ENCODE measurements at regions not wholly inside any gene's neighbourhood (a gene's known extent, or its start where the extent isn't known, plus 50 kb on each side); places are given as distances from the start of the nearest gene placed in this dataset.

- peak in 2 of 3 donors; percentile 84 to 90 for DNase-seq
- Histone ChIP-seq H3K27me3 (ENCODE audit: control insufficient read depth in 3 of 3, insufficient read depth in 3 of 3, low read length in 2 of 3) (no peaks in the 10 kb centered on the region), H3K27ac (ENCODE audit: low read depth in 1 of 2, low read length in 1 of 2) (peak overlapping the region in 1 of 2 donors; percentile 40), H3K36me3 (ENCODE audit: control insufficient read depth in 4 of 4, insufficient read depth in 4 of 4, low read length in 4 of 4) (no peaks in the 10 kb centered on the region), H3K9ac (ENCODE audit: insufficient read depth in 1 of 2, low read length in 2 of 2) (peak overlapping the region in 1 of 2 donors; percentile 17), H3K4me1 (ENCODE audit: control insufficient read depth in 5 of 5, insufficient read depth in 5 of 5, low read length in 5 of 5) (peaks cover 0 to 53% (median 21%) of the 10 kb centered on the region in 5 donors), H3K9me3 (ENCODE audit: control insufficient read depth in 4 of 4, insufficient read depth in 3 of 4, low read length in 3 of 4) (no peaks in the 10 kb centered on the region), H3K4me3 (no peak overlapping the region)
- no peak for ATAC-seq (ENCODE audit: insufficient read depth, low FRiP score)
- 16 to 25% methylated on average over 4 of the region's 4 CpGs for WGBS, 2 donors
- TF ChIP-seq CTCF (IDR thresholded peaks at IDR 0.05; ENCODE audit: control extremely low read depth, extremely low read depth) = no peak
These were observed 119.3 kb upstream of the ZNF608 start for GRCh38 chr5:124865603-124866354.

- H3K4me3 ChIP-seq = no peak overlapping the region
- TF ChIP-seq CTCF (IDR thresholded peaks at IDR 0.05; ENCODE audit: control extremely low read depth, extremely low read depth) = no peak
- 26 to 34% methylated on average over 12 of the region's 12 CpGs for WGBS, 2 donors
- no peaks in the 10 kb centered on the region for H3K36me3 ChIP-seq (ENCODE audit: control insufficient read depth in 4 of 4, insufficient read depth in 4 of 4, low read length in 4 of 4)
- H3K9ac ChIP-seq (ENCODE audit: insufficient read depth in 1 of 2, low read length in 2 of 2) = peak overlapping the region in 1 of 2 donors; percentile 17
- no peak for ATAC-seq (ENCODE audit: insufficient read depth, low FRiP score)
- H3K27ac ChIP-seq (ENCODE audit: low read depth in 1 of 2, low read length in 1 of 2) = peak overlapping the region in 1 of 2 donors; percentile 53
- H3K4me1 ChIP-seq (ENCODE audit: control insufficient read depth in 5 of 5, insufficient read depth in 5 of 5, low read length in 5 of 5) = peaks cover 0 to 60% (median 21%) of the 10 kb centered on the region in 5 donors
- no peaks in the 10 kb centered on the region for H3K9me3 ChIP-seq (ENCODE audit: control insufficient read depth in 4 of 4, insufficient read depth in 3 of 4, low read length in 3 of 4)
- H3K27me3 ChIP-seq (ENCODE audit: control insufficient read depth in 3 of 3, insufficient read depth in 3 of 3, low read length in 2 of 3) = no peaks in the 10 kb centered on the region
- DNase-seq = peak in 1 of 3 donors; percentile 50
These were observed 120.1 kb upstream of the ZNF608 start for GRCh38 chr5:124866355-124867136.

- Histone ChIP-seq H3K9me3 (ENCODE audit: control insufficient read depth in 4 of 4, insufficient read depth in 3 of 4, low read length in 3 of 4) (no peaks in the 10 kb centered on the region), H3K9ac (ENCODE audit: insufficient read depth in 1 of 2, low read length in 2 of 2) (no peak overlapping the region), H3K27ac (ENCODE audit: low read depth in 1 of 2, low read length in 1 of 2) (no peak overlapping the region), H3K4me1 (ENCODE audit: control insufficient read depth in 5 of 5, insufficient read depth in 5 of 5, low read length in 5 of 5) (peaks cover 0 to 67% (median 26%) of the 10 kb centered on the region in 5 donors), H3K27me3 (ENCODE audit: control insufficient read depth in 3 of 3, insufficient read depth in 3 of 3, low read length in 2 of 3) (no peaks in the 10 kb centered on the region), H3K36me3 (ENCODE audit: control insufficient read depth in 4 of 4, insufficient read depth in 4 of 4, low read length in 4 of 4) (no peaks in the 10 kb centered on the region), H3K4me3 (no peak overlapping the region)
- 58 to 65% methylated on average over 6 of the region's 6 CpGs for WGBS, 2 donors
- TF ChIP-seq CTCF (IDR thresholded peaks at IDR 0.05; ENCODE audit: control extremely low read depth, extremely low read depth) = no peak
- DNase-seq (peak in 2 of 3 donors; percentile 28 to 39), ATAC-seq (ENCODE audit: insufficient read depth, low FRiP score) (no peak)
These were observed 120.8 kb upstream of the ZNF608 start for GRCh38 chr5:124867137-124867704.

Data from lung (tissue), 11 donors.